Natural killer cell (primary cell): ENCODE measurements at regions not wholly inside any gene's neighbourhood (a gene's known extent, or its start where the extent isn't known, plus 50 kb on each side); places are given as distances from the start of the nearest gene placed in this dataset.

Experiments
- ATAC-seq, 3 donors: fragments of 150-1000 bp in 2 of 3; fragments of 200-7000 bp in 1 of 3; cut with Tn5 transposase; 1 replicate in 1 of 3; 2 replicates in 2 of 3; pipeline ENCODE4 v1.10.0; 2021; ENCODE audit warnings: mild to moderate bottlenecking in 2 of 3, moderate library complexity in 2 of 3
- DNase-seq, 2 donors: peaks; one replicate each; pipeline versions ENCODE4 v3.0.0 to v3.0.0-alpha.2; 2013 to 2021; ENCODE audit warnings: mixed read lengths in 1 of 2
- H3K27ac ChIP-seq: one replicate; pipeline ENCODE4 v1.5.1; 2013; ENCODE audit warnings: mild to moderate bottlenecking, low read length
- H3K27me3 ChIP-seq: one replicate; pipeline ENCODE4 v1.6.1; 2013; ENCODE audit warnings: low read length; ENCODE audit not compliant: control insufficient read depth, insufficient read depth
- H3K36me3 ChIP-seq: one replicate; pipeline ENCODE4 v1.6.1; 2013; ENCODE audit warnings: low read length; ENCODE audit not compliant: control insufficient read depth, insufficient read depth
- H3K4me1 ChIP-seq: one replicate; pipeline ENCODE4 v1.6.1; 2013; ENCODE audit warnings: low read length; ENCODE audit not compliant: control insufficient read depth, insufficient read depth
- H3K4me3 ChIP-seq: one replicate; pipeline ENCODE4 v1.5.1; 2013; ENCODE audit warnings: low read length
- H3K9me3 ChIP-seq: one replicate; pipeline ENCODE4 v1.6.1; 2013; ENCODE audit warnings: low read length; ENCODE audit not compliant: control insufficient read depth, insufficient read depth
- H3K27ac Mint-ChIP-seq, 2 donors: one replicate each; pipeline ENCODE4 v1.8.0; 2022; ENCODE audit warnings: mild to moderate bottlenecking in 2 of 2, mixed read lengths in 2 of 2, moderate library complexity in 1 of 2
- H3K27me3 Mint-ChIP-seq, 2 donors: one replicate each; pipeline ENCODE4 v1.8.0; 2022; ENCODE audit warnings: low read depth in 2 of 2, mixed read lengths in 2 of 2
- H3K36me3 Mint-ChIP-seq: one replicate; pipeline ENCODE4 v1.8.0; 2022; ENCODE audit warnings: mixed read lengths
- H3K4me1 Mint-ChIP-seq, 2 donors: one replicate each; pipeline ENCODE4 v1.8.0; 2022; ENCODE audit warnings: mixed read lengths in 2 of 2
- H3K4me3 Mint-ChIP-seq: one replicate; pipeline ENCODE4 v1.8.0; 2022; ENCODE audit warnings: mild to moderate bottlenecking, moderate library complexity, mixed read lengths
- H3K9me3 Mint-ChIP-seq, 2 donors: one replicate each; pipeline ENCODE4 v1.8.0; 2022; ENCODE audit warnings: mixed read lengths in 2 of 2
- CTCF ChIP-seq: fragments of 200-600 bp; IDR thresholded peaks from one replicate; pipeline ENCODE4 v1.8.0; 2022; ENCODE audit warnings: antibody characterized with exemption
- WGBS: methylation state at CpG from one replicate; pipeline ENCODE4 v1.1.7; 2013; ENCODE audit warnings: missing lambda C conversion rate; ENCODE audit not compliant: insufficient coverage; 5-methylcytosine and 5-hydroxymethylcytosine counted together
- intact Hi-C: fragments of 100-400 bp; cut with micrococcal nuclease; formaldehyde crosslinking; loops from one replicate; pipeline ENCODE4 v1.14.2; 2022

DNA sequence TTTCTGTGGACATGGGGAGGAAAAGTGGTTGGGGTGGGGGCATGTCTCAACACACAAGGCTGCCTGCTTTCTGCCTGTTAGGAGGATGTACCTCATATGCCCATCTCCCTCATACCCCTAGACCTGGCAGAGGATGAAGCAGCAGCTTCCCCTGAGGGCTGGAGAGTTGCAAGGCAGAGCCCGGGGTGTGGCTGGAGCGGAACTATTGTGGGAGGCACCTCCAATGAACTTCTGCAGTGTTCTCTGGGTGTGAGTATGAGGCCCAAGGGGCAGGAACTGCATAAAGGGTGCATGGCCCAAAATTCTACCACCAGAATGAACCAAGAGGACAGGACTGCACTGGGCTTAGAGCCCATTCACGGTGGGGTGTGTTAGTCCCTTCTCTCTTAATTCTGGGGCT, 296.3 kb upstream of the SIX2 start:
- Mint-ChIP-seq H3K4me1 (no peaks in the 10 kb centered on the region), H3K27ac (no peak overlapping the region), H3K9me3 (no peaks in the 10 kb centered on the region), H3K4me3 (no peak overlapping the region), H3K27me3 (peaks cover 2 to 17% of the 10 kb centered on the region in 2 donors), H3K36me3 (no peaks in the 10 kb centered on the region)
- TF ChIP-seq CTCF, result no peak
- H3K27ac ChIP-seq, result no peak overlapping the region
- no peaks in the 10 kb centered on the region for H3K9me3 ChIP-seq
- no peaks in the 10 kb centered on the region for H3K36me3 ChIP-seq
- ATAC-seq (no peak), DNase-seq (no peak)
- no peaks in the 10 kb centered on the region for H3K27me3 ChIP-seq
- H3K4me1 ChIP-seq, result no peaks in the 10 kb centered on the region
- intact Hi-C loops, result no loop called here
- no peak overlapping the region for H3K4me3 ChIP-seq
- 68% methylated on average over 3 of the region's 3 CpGs for WGBS

DNA sequence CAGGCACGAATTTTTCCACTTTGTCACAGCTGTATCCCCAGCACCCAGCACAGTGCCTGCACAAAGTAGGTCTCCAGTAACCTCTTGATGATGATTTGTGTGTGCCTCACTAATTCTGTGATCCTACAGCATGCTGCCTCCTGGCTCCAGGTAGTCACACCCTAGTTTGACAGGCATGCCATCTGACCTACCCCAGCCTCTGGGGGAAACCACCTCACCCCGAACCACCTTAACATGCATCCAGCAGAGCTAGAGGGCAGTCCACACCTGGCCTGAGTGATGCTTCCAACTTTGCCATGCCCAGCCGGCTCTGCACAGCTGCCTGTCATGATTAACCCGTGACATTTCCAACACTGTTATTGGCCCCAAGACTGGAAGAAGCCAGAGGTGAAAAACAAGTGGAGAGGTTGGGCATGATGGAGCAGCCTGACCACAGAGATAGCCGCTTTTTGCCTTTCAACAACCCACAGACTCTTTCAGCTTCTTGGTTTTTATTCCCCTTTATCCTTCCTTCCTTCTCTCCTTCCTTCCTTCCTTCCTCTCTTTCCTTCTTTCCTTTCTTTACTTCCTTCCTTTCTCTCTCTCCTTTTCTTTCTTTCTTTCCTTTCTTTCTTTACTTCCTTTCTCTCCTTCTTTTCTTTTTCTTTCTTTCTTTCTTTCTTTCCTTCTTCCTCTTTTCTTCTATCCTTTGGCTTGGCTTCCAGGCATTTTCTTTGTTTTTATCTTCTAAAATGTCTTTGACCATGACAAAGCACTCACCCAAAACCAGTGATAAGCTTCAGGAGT, 294.4 kb upstream of the SIX2 start:
- Histone ChIP-seq H3K27me3 (no peaks in the 10 kb centered on the region), H3K4me1 (no peaks in the 10 kb centered on the region), H3K9me3 (no peaks in the 10 kb centered on the region), H3K36me3 (no peaks in the 10 kb centered on the region), H3K4me3 (no peak overlapping the region), H3K27ac (no peak overlapping the region)
- intact Hi-C loops, result no loop called here
- ATAC-seq, result no peak
- H3K9me3 Mint-ChIP-seq, result no peaks in the 10 kb centered on the region
- no peak for TF ChIP-seq CTCF
- H3K27ac Mint-ChIP-seq, result no peak overlapping the region
- no peak overlapping the region for H3K4me3 Mint-ChIP-seq
- WGBS, result 74% methylated on average over 5 of the region's 5 CpGs
- H3K4me1 Mint-ChIP-seq, result no peaks in the 10 kb centered on the region
- H3K27me3 Mint-ChIP-seq, result peaks cover 3 to 17% of the 10 kb centered on the region in 2 donors
- H3K36me3 Mint-ChIP-seq, result no peaks in the 10 kb centered on the region
- no peak for DNase-seq

DNA sequence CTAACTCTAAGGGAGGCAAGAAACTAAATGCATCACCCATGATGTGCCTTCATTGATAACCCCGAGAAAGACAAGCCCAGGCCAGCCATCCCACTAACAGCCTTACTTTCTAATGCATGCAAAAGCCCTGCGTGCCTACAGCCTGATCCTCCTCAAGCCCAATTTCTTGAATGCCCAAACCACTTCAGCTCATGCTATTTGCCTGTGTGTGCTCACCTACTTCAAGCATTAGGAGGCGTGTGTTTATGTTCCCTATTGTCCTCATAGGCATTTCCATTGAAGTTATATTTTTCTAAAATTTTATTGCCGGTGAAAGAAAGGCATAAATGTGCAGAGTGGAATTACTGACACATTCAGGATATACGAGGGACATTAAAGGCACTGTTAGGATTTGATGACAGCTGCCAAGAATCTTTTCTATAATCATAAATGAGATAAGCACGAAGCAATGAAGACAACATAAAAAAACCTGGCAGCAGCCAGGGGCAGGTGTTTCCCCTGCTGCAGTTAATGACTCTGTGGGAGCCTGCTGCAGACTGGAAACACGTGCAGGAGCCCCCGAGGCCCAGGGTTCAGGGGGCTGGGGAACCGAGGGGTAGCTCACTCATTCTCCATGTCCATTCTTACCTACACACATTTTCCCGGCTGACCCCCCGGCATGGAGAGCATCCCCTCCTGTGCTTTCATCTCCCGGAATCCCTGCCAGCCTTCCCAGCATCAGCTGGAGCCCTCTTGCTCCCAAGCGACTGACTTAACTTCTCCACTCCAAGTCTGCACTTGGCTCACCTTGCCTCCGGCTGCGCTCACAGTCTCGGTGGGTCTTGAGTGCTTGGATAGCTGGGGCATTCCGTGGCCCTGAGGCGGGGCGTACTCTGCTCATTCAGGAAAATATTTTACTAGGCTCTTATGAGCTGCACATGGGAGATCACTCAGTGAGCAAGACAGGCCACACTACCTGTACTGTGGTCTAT, 292.3 kb upstream of the SIX2 start:
- Histone ChIP-seq H3K36me3 (no peaks in the 10 kb centered on the region), H3K4me3 (no peak overlapping the region), H3K9me3 (no peaks in the 10 kb centered on the region), H3K27ac (no peak overlapping the region), H3K27me3 (no peaks in the 10 kb centered on the region), H3K4me1 (no peaks in the 10 kb centered on the region)
- Mint-ChIP-seq H3K36me3 (no peaks in the 10 kb centered on the region), H3K4me3 (no peak overlapping the region), H3K9me3 (no peaks in the 10 kb centered on the region), H3K27me3 (peaks cover 4 to 17% of the 10 kb centered on the region in 2 donors), H3K4me1 (no peaks in the 10 kb centered on the region), H3K27ac (no peak overlapping the region)
- no peak for TF ChIP-seq CTCF
- ATAC-seq (no peak), DNase-seq (no peak)
- intact Hi-C loops, result no loop called here
- WGBS, result 68% methylated on average over 18 of the region's 19 CpGs
